Bronchial epithelial cell (primary cell): ENCODE measurements at regions not wholly inside any gene's neighbourhood (a gene's known extent, or its start where the extent isn't known, plus 50 kb on each side); places are given as distances from the start of the nearest gene placed in this dataset.
A peak's percentile ranks its signal among the peaks of the same experiment; 100 is the strongest.

Source experiments
- DNase-seq: peaks from one replicate; pipeline ENCODE4 v3.0.0-alpha.2; 2010; ENCODE audit warnings: low read depth
- FAIRE-seq: peaks from 2 replicates; lab custom pipeline; 2011; peaks lifted over from hg19 to GRCh38; lab: Jason Lieb, UNC
- H3K27me3 ChIP-seq: 2 replicates; pipeline ENCODE4 v1.5.1; 2011; ENCODE audit warnings: low read length; ENCODE audit not compliant: control insufficient read depth, insufficient read depth
- H3K36me3 ChIP-seq: 2 replicates; pipeline ENCODE4 v1.5.1; 2011; ENCODE audit warnings: low read length; ENCODE audit not compliant: control insufficient read depth, insufficient read depth
- H3K4me3 ChIP-seq: 2 replicates; pipeline ENCODE4 v1.5.1; 2011; ENCODE audit warnings: mild to moderate bottlenecking, low read depth, low read length, control low read depth
- TF ChIP-seq, protein P1 (sequence below): IDR thresholded peaks from 2 replicates; pipeline ENCODE4 v1.5.1; 2011; ENCODE audit warnings: mild to moderate bottlenecking, moderate library complexity, low read length, control low read depth, inconsistent platforms; ENCODE audit not compliant: insufficient read depth, severe bottlenecking

DNA sequence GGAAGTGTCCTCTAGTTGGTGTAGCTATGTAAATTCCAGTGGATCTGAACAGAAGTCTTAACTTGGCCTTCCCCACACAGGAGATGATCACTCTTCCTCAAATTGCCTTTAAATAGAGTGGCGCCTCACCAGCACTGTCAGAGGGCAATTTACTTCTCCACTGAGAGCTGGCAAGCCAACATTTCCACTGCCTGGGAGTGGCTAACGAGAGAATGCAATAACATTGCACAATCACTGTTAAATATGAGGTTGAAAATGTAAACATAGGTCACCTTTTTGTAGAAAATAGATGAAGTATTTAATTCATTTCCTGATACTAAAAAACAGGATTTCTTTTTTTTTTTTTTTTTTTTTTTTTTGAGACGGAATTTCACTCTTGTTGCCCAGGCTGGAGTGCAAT is 55.4 kb upstream of the UBL3 start:
- H3K27me3 ChIP-seq = no peaks in the 10 kb centered on the region
- DNase-seq (peak; percentile 76), FAIRE-seq (no peak)
- H3K36me3 ChIP-seq = no peaks in the 10 kb centered on the region
- TF ChIP-seq, protein P1, sequence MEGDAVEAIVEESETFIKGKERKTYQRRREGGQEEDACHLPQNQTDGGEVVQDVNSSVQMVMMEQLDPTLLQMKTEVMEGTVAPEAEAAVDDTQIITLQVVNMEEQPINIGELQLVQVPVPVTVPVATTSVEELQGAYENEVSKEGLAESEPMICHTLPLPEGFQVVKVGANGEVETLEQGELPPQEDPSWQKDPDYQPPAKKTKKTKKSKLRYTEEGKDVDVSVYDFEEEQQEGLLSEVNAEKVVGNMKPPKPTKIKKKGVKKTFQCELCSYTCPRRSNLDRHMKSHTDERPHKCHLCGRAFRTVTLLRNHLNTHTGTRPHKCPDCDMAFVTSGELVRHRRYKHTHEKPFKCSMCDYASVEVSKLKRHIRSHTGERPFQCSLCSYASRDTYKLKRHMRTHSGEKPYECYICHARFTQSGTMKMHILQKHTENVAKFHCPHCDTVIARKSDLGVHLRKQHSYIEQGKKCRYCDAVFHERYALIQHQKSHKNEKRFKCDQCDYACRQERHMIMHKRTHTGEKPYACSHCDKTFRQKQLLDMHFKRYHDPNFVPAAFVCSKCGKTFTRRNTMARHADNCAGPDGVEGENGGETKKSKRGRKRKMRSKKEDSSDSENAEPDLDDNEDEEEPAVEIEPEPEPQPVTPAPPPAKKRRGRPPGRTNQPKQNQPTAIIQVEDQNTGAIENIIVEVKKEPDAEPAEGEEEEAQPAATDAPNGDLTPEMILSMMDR = no peak
- no peak overlapping the region for H3K4me3 ChIP-seq

DNA sequence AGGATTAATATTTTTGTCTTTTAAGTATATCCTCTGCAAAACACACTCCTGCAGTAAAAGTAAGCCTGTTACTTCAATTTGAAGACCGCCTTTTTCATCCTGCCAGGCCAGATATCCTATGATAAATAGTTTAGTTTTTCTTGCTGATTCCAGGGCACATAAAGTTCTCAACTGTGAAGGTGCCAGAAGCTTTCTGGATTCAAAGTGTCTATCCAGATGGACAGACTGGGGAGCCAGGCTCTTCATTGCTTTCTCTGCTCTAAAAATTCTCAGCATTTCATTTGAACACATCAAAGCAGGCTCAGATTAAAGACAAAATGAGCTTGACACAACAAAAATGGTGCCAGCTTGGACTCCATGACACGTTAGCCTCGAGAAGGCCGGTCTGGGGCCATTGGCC is 53.6 kb upstream of the UBL3 start:
- Histone ChIP-seq H3K4me3 (no peak overlapping the region), H3K27me3 (no peaks in the 10 kb centered on the region), H3K36me3 (no peaks in the 10 kb centered on the region)
- DNase-seq (no peak), FAIRE-seq (no peak)
- TF ChIP-seq, protein P1 = no peak

DNA sequence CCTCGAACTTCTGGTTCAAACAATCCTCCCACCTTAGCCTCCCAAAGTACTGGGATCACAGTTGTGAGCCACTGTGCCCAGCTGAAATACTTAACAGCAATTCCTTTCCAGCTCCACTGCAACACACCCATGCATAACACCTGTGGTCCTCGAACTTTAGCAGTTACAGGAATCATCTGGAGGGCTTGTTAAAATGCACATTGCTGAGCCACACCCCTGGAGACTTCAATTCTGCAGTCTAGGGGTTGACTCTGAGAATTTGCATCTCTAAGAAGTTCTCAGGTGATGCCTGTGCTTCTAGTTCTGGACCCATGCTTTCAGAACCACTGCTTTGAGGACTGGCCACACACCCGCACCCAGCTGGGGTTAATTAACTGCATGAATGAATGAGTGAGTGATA is 53.1 kb upstream of the UBL3 start:
- Histone ChIP-seq H3K36me3 (no peaks in the 10 kb centered on the region), H3K4me3 (no peak overlapping the region), H3K27me3 (no peaks in the 10 kb centered on the region)
- DNase-seq = no peak
- no peak for FAIRE-seq
- TF ChIP-seq, protein P1 = no peak

DNA sequence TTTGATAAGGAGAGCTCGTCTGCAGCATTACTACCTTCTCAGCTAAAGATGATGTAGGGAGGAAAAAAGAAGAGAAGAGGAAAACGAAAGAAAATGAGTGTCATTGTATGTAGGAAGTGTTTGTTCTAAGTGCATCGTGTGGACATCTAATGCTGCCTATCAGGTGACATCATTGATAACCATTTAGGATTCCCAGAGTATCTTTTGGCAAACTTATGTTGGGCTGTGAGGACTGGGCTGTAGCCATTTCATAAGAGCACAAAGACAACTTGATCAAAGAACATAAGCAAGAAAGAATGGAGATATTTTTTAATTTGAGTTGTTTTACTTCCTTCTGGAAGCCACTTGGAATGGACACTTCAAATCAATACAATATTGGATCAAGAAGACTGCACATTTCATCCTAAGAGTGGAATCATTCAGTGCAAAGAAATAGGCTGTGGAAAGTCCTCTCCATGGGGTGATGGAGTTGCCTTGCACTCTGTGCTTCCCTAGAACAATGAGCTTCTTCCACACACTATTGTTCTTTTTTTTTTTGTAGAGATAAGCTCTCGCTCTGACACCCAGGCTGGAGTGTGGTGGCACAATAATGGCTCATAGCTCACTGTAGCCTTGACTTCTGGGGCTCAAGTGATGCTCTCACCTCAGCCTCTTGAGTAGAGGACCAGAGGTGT is 52.4 kb upstream of the UBL3 start:
- FAIRE-seq = no peak
- no peak overlapping the region for H3K4me3 ChIP-seq
- TF ChIP-seq, protein P1 = no peak

DNA sequence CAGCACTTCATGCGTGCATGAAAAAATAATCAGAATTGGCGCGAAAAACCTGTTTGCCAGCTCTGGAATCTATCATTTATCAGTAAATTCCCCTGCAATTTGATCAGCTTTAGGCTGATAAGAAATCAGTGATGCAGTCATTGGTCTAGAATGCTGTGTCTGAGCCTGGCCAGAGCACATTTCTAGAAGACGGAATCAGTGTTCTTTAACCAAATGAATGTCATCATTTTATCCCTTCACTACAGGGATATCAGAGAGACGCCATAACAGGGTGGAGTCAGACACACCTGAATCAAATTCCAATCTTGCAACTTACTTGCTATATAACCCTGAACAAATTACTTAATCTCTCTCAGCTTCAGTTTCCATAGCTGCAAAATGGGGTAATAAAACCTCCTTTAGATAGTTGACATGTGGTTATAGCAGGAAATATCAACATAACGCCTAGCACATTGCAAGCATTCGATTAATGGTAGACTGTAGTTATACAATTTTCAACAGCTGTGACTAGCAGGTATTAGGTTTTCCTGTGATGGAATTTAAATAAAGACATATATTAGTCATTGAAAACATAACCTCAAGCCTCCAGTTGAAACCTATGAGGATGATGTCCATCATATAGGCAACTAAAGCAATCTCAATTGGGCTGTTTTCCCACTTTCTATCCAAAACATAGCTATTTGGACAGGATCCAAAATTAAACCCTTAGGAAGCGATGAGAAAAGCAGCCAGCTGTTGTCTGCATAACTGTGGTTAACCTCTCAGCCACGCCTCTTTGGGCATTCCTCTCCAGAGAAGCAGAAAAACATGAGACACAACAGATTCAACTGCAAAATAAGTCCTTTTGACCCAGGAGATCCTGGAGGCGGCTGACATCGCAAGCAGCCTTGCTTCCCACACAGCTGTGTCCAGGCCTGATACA is 51.6 kb upstream of the UBL3 start:
- H3K36me3 ChIP-seq = no peaks in the 10 kb centered on the region
- TF ChIP-seq, protein P1 = no peak
- peak; percentile 13 for FAIRE-seq
- no peak overlapping the region for H3K4me3 ChIP-seq
- no peaks in the 10 kb centered on the region for H3K27me3 ChIP-seq
- peak; percentile 86 for DNase-seq

More for the DNA sequence above, 52.4 kb upstream of the UBL3 start:
- Histone ChIP-seq H3K36me3 (no peaks in the 10 kb centered on the region), H3K27me3 (no peaks in the 10 kb centered on the region)
- no peak for DNase-seq
